IMR-90 (cell line): ENCODE measurements at regions not wholly inside any gene's neighbourhood (a gene's known extent, or its start where the extent isn't known, plus 50 kb on each side); places are given as distances from the start of the nearest gene placed in this dataset.

ENCODE experiments used
- ATAC-seq: fragments of 200-7000 bp; cut with Tn5 transposase; 2 replicates; pipeline ENCODE4 v1.9.1; 2020; ENCODE audit warnings: low read depth, mild to moderate bottlenecking, moderate library complexity
- BruUV-seq: library from RNA; stranded (reverse); fragments of 400-500 nt; replicated peaks from 2 replicates; lab custom pipeline; 2021; lab: Mats Ljungman, UMichigan
- CTCF ChIA-PET: fragments of 300-600 bp; formaldehyde crosslinking; extraction: SDS; loops from one replicate; lab custom pipeline; 2021; ENCODE audit warnings: antibody characterized with exemption; lab: Yijun Ruan, JAX
- POLR2A ChIA-PET: fragments of 300-600 bp; sonication (Branson Sonifier 250); formaldehyde crosslinking; loops from one replicate; lab custom pipeline; 2022; ENCODE audit warnings: antibody characterized with exemption; ENCODE audit not compliant: unreplicated experiment; lab: Charles Lee
- DNase-seq: peaks from one replicate; pipeline ENCODE4 v3.0.0; 2013
- H2AFZ ChIP-seq: replicated peaks from 2 replicates; pipeline ENCODE3; 2013; ENCODE audit warnings: low read length, mild to moderate bottlenecking; ENCODE audit not compliant: poor library complexity
- H2AK5ac ChIP-seq: 2 replicates; pipeline ENCODE4 v1.6.1; 2013; ENCODE audit warnings: low read depth, low read length, inconsistent platforms
- H2AK9ac ChIP-seq: replicated peaks from 2 replicates; pipeline ENCODE3; 2013; ENCODE audit warnings: mild to moderate bottlenecking, low read depth, low read length, moderate library complexity; ENCODE audit not compliant: poor library complexity
- H2BK120ac ChIP-seq: 2 replicates; pipeline ENCODE4 v1.6.1; 2013; ENCODE audit warnings: low read depth, low read length, inconsistent platforms
- H2BK15ac ChIP-seq: 3 replicates; pipeline ENCODE4 v1.6.1; 2013; ENCODE audit warnings: low read depth, low read length, inconsistent platforms
- H2BK20ac ChIP-seq: 2 replicates; pipeline ENCODE4 v1.6.1; 2013; ENCODE audit warnings: low read depth, mild to moderate bottlenecking, inconsistent platforms, low read length, moderate library complexity
- H2BK5ac ChIP-seq: 2 replicates; pipeline ENCODE4 v1.6.1; 2013; ENCODE audit warnings: mild to moderate bottlenecking, low read depth, low read length, inconsistent platforms; ENCODE audit not compliant: poor library complexity, severe bottlenecking
- H3K14ac ChIP-seq: replicated peaks from 2 replicates; pipeline ENCODE4 v1.6.1; 2013; ENCODE audit warnings: low read depth, low read length, inconsistent platforms
- H3K18ac ChIP-seq: 2 replicates; pipeline ENCODE4 v1.6.1; 2013; ENCODE audit warnings: low read depth, low read length, control low read depth
- H3K23ac ChIP-seq: 2 replicates; pipeline ENCODE4 v1.6.1; 2013; ENCODE audit warnings: low read depth, low read length, inconsistent platforms
- H3K27ac ChIP-seq: 2 replicates; pipeline ENCODE4 v1.5.1; 2013; ENCODE audit warnings: mild to moderate bottlenecking, control low read depth, low read length; ENCODE audit not compliant: insufficient read depth
- H3K27me3 ChIP-seq: 2 replicates; pipeline ENCODE4 v1.6.1; 2013; ENCODE audit warnings: low read length; ENCODE audit not compliant: control insufficient read depth, insufficient read depth
- H3K36me3 ChIP-seq: 2 replicates; pipeline ENCODE4 v1.6.1; 2013; ENCODE audit warnings: low read length, mixed read lengths; ENCODE audit not compliant: control insufficient read depth, insufficient read depth
- H3K4ac ChIP-seq: 2 replicates; pipeline ENCODE4 v1.6.1; 2013; ENCODE audit warnings: low read depth, low read length, inconsistent platforms
- H3K4me1 ChIP-seq: 2 replicates; pipeline ENCODE4 v1.6.1; 2013; ENCODE audit warnings: low read length, mixed read lengths; ENCODE audit not compliant: control insufficient read depth, insufficient read depth
- H3K4me2 ChIP-seq: 2 replicates; pipeline ENCODE4 v1.6.1; 2013; ENCODE audit warnings: low read depth, mild to moderate bottlenecking, control low read depth, low read length, moderate library complexity
- H3K4me3 ChIP-seq: 2 replicates; pipeline ENCODE4 v1.5.1; 2013; ENCODE audit warnings: low read depth, mild to moderate bottlenecking, control low read depth, low read length, moderate library complexity; ENCODE audit not compliant: insufficient read depth
- H3K56ac ChIP-seq: 2 replicates; pipeline ENCODE4 v1.6.1; 2013; ENCODE audit warnings: low read length, inconsistent platforms; ENCODE audit not compliant: insufficient read depth; ENCODE audit errors: extremely low read depth
- H3K79me1 ChIP-seq, 2 experiments: 2 replicates each; pipeline ENCODE4 v1.6.1; 2013; ENCODE audit warnings: low read length in 2 of 2, inconsistent platforms in 1 of 2, low read depth in 1 of 2
- H3K9ac ChIP-seq: 2 replicates; pipeline ENCODE4 v1.6.1; 2013; ENCODE audit warnings: low read depth, low read length, control low read depth
- H3K9me1 ChIP-seq: 2 replicates; pipeline ENCODE4 v1.6.1; 2013; ENCODE audit warnings: low read length, inconsistent platforms; ENCODE audit not compliant: insufficient read depth
- H3K9me3 ChIP-seq: 2 replicates; pipeline ENCODE4 v1.6.1; 2013; ENCODE audit warnings: low read length; ENCODE audit not compliant: control insufficient read depth, insufficient read depth
- H4K20me1 ChIP-seq: 2 replicates; pipeline ENCODE4 v1.6.1; 2013; ENCODE audit warnings: low read length, inconsistent platforms; ENCODE audit not compliant: insufficient read depth
- H4K5ac ChIP-seq: 2 replicates; pipeline ENCODE4 v1.6.1; 2013; ENCODE audit warnings: mild to moderate bottlenecking, low read depth, low read length, control low read depth
- H4K8ac ChIP-seq, 2 experiments: 2 replicates each; pipeline ENCODE4 v1.6.1; 2013; ENCODE audit warnings: low read depth in 2 of 2, low read length in 2 of 2, control low read depth in 1 of 2, inconsistent platforms in 1 of 2
- H4K91ac ChIP-seq: 2 replicates; pipeline ENCODE4 v1.6.1; 2013; ENCODE audit warnings: low read depth, low read length, inconsistent platforms; ENCODE audit not compliant: insufficient read depth
- BHLHE40 ChIP-seq: fragments of 150-350 bp; IDR thresholded peaks from 2 replicates; pipeline ENCODE4 v1.6.1; 2016; ENCODE audit warnings: mild to moderate bottlenecking, low read depth, low read length
- CEBPB ChIP-seq: IDR thresholded peaks from 2 replicates; pipeline ENCODE4 v1.6.1; 2012; ENCODE audit warnings: low read depth, low read length, improper control_type of control experiment
- CHD1 ChIP-seq: IDR thresholded peaks from 2 replicates; pipeline ENCODE4 v1.6.1; 2012; ENCODE audit warnings: low read depth, low read length, improper control_type of control experiment
- FOS ChIP-seq: fragments of 150-350 bp; IDR thresholded peaks from 2 replicates; pipeline ENCODE4 v1.6.1; 2016; ENCODE audit warnings: low read depth, low read length
- MAFK ChIP-seq: IDR thresholded peaks from 2 replicates; pipeline ENCODE4 v1.6.1; 2012; ENCODE audit warnings: low read depth, low read length, improper control_type of control experiment
- MAZ ChIP-seq: IDR thresholded peaks from 2 replicates; pipeline ENCODE4 v1.6.1; 2012; ENCODE audit warnings: low read depth, mild to moderate bottlenecking, low read length, improper control_type of control experiment, moderate library complexity, borderline replicate concordance
- NFE2L2 ChIP-seq: fragments of 150-350 bp; IDR thresholded peaks from 2 replicates; pipeline ENCODE4 v1.6.1; 2016; ENCODE audit warnings: low read depth, mild to moderate bottlenecking, low read length
- POLR2A ChIP-seq: IDR thresholded peaks from 2 replicates; pipeline ENCODE4 v1.6.1; 2012; ENCODE audit warnings: mild to moderate bottlenecking, low read depth, low read length
- RAD21 ChIP-seq: IDR thresholded peaks from 2 replicates; pipeline ENCODE4 v1.6.1; 2012; ENCODE audit warnings: low read length, improper control_type of control experiment
- RCOR1 ChIP-seq: IDR thresholded peaks from 2 replicates; pipeline ENCODE4 v1.6.1; 2012; ENCODE audit warnings: mild to moderate bottlenecking, low read length, improper control_type of control experiment; ENCODE audit not compliant: insufficient replicate concordance
- RFX5 ChIP-seq: IDR thresholded peaks from 2 replicates; pipeline ENCODE4 v1.8.0; 2012; ENCODE audit warnings: low read depth, mild to moderate bottlenecking, low read length, moderate library complexity
- WGBS, 2 experiments: methylation state at CpG; one replicate each; pipeline versions ENCODE4 v1.1.5 to v1.1.7; 2013; ENCODE audit warnings: missing lambda C conversion rate in 2 of 2; ENCODE audit not compliant: insufficient read length in 1 of 2; ENCODE audit errors: extremely low coverage in 2 of 2; 5-methylcytosine and 5-hydroxymethylcytosine counted together
- dilution Hi-C: fragments of 300-500 bp; cut with HindIII; formaldehyde crosslinking; loops from one replicate; pipeline ENCODE4 v1.14.3; 2018; ENCODE audit warnings: low sequenced_read_pairs; ENCODE audit not compliant: unreplicated experiment
- in situ Hi-C: fragments of 300-500 bp; cut with MboI; formaldehyde crosslinking; loops from 3 replicates; pipeline ENCODE4 v1.14.3; 2019; ENCODE audit warnings: low sequenced_read_pairs, inconsistent platforms, mixed read lengths
- intact Hi-C: fragments of 100-400 bp; cut with micrococcal nuclease; formaldehyde crosslinking; loops from 2 replicates; pipeline ENCODE4 v1.10.0; 2022
- TF ChIP-seq, protein P1 (sequence below): fragments of 150-350 bp; IDR thresholded peaks from 2 replicates; pipeline ENCODE4 v1.6.1; 2016; ENCODE audit warnings: low read depth, mild to moderate bottlenecking, low read length, moderate library complexity, borderline replicate concordance
- TF ChIP-seq, protein P2 (sequence below): conservative IDR thresholded peaks from 2 replicates; pipeline ENCODE4 v1.5.1; 2012; ENCODE audit warnings: mild to moderate bottlenecking, low read depth, low read length, improper control_type of control experiment
- TF ChIP-seq, protein P3 (sequence below): fragments of 150-350 bp; IDR thresholded peaks from 2 replicates; pipeline ENCODE4 v1.6.1; 2017; ENCODE audit warnings: mild to moderate bottlenecking, antibody characterized with exemption, low read length, low read depth

DNA sequence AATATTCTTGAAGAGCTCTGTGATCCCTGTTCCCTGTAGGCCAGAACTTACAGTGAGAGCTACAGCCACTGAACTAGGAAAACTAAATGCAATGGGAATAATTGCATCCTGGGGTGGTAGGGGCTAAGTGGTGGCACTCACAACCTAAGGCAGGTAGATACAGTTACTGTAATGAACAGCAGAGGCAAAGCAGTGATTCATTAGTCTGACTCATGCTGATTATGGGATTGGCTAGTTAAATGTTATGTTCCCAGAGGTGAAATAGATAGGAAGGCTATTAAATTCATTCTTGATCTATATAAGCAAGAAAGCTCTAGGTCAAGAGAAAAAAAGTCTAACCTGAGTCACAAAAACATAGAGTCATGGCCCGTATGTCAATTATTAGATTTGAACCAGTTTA lies 173.1 kb upstream of the MALRD1 start:
- Histone ChIP-seq H3K9ac (no peak overlapping the region), H3K4me2 (no peak overlapping the region), H3K79me1 (no peaks in the 10 kb centered on the region), H2BK5ac (no peak overlapping the region), H4K8ac (no peak overlapping the region), H3K4ac (no peak overlapping the region), H3K36me3 (no peaks in the 10 kb centered on the region), H3K4me1 (no peaks in the 10 kb centered on the region), H3K9me3 (no peaks in the 10 kb centered on the region), H3K27me3 (no peaks in the 10 kb centered on the region), H4K20me1 (no peaks in the 10 kb centered on the region), H2AFZ (no peak overlapping the region), H3K18ac (no peak overlapping the region), H3K27ac (no peak overlapping the region), H2AK9ac (no peak overlapping the region), H3K14ac (no peak overlapping the region), H2BK20ac (no peak overlapping the region), H2BK120ac (no peak overlapping the region), H4K91ac (no peak overlapping the region), H3K23ac (no peak overlapping the region), H4K5ac (no peak overlapping the region), H2BK15ac (no peak overlapping the region), H2AK5ac (no peak overlapping the region), H3K9me1 (no peaks in the 10 kb centered on the region), H3K56ac (no peak overlapping the region), H3K4me3 (no peak overlapping the region)
- dilution Hi-C loops: no loop called here
- ChIA-PET POLR2A (no interaction called here), CTCF (no interaction called here)
- DNase-seq (peak; percentile 4), ATAC-seq (no peak)
- WGBS, 2 experiments: no CpG with 5 or more reads among the region's 1 CpG
- intact Hi-C loops: no loop called here
- BruUV-seq: no TSS peak
- in situ Hi-C loops: no loop called here
- TF ChIP-seq FOS: no peak
- TF ChIP-seq, protein P1, sequence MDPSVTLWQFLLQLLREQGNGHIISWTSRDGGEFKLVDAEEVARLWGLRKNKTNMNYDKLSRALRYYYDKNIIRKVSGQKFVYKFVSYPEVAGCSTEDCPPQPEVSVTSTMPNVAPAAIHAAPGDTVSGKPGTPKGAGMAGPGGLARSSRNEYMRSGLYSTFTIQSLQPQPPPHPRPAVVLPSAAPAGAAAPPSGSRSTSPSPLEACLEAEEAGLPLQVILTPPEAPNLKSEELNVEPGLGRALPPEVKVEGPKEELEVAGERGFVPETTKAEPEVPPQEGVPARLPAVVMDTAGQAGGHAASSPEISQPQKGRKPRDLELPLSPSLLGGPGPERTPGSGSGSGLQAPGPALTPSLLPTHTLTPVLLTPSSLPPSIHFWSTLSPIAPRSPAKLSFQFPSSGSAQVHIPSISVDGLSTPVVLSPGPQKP: no peak
- TF ChIP-seq RAD21: no peak
- TF ChIP-seq, protein P2, sequence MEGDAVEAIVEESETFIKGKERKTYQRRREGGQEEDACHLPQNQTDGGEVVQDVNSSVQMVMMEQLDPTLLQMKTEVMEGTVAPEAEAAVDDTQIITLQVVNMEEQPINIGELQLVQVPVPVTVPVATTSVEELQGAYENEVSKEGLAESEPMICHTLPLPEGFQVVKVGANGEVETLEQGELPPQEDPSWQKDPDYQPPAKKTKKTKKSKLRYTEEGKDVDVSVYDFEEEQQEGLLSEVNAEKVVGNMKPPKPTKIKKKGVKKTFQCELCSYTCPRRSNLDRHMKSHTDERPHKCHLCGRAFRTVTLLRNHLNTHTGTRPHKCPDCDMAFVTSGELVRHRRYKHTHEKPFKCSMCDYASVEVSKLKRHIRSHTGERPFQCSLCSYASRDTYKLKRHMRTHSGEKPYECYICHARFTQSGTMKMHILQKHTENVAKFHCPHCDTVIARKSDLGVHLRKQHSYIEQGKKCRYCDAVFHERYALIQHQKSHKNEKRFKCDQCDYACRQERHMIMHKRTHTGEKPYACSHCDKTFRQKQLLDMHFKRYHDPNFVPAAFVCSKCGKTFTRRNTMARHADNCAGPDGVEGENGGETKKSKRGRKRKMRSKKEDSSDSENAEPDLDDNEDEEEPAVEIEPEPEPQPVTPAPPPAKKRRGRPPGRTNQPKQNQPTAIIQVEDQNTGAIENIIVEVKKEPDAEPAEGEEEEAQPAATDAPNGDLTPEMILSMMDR: no peak
- TF ChIP-seq MAFK: no peak
- TF ChIP-seq RFX5: no peak
- TF ChIP-seq RCOR1: no peak
- TF ChIP-seq, protein P3, sequence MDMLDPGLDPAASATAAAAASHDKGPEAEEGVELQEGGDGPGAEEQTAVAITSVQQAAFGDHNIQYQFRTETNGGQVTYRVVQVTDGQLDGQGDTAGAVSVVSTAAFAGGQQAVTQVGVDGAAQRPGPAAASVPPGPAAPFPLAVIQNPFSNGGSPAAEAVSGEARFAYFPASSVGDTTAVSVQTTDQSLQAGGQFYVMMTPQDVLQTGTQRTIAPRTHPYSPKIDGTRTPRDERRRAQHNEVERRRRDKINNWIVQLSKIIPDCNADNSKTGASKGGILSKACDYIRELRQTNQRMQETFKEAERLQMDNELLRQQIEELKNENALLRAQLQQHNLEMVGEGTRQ: no peak
- no peak for TF ChIP-seq NFE2L2
- TF ChIP-seq POLR2A: no peak
- no peak for TF ChIP-seq CHD1
- TF ChIP-seq MAZ: no peak
- no peak for TF ChIP-seq CEBPB
- no peak for TF ChIP-seq BHLHE40
